ENCODE measurements at regions not wholly inside any gene's neighbourhood (a gene's known extent, or its start where the extent isn't known, plus 50 kb on each side); places are given as distances from the start of the nearest gene placed in this dataset.
"Not testable (repeated sequence)": the region's sequence is repeated elsewhere in the genome, so short reads cannot be mapped to it uniquely, and the experiment has no call there.

- DNase-seq = no peak
Observed at GRCh38 chr5:8676695-8677094, 807.7 kb downstream of the MTRR start.

GRCh38 chr5:8682381-8682780 lies 813.4 kb downstream of the MTRR start:
- DNase-seq = no peak

GRCh38 chr5:8683496-8683895 lies 814.5 kb downstream of the MTRR start:
- no peak for DNase-seq

- no peak for DNase-seq
Observed at GRCh38 chr5:8685704-8686103, 816.8 kb downstream of the MTRR start.

GRCh38 chr5:8686707-8687106 lies 817.8 kb downstream of the MTRR start:
- DNase-seq = no peak

GRCh38 chr5:8689773-8690172 lies 820.8 kb downstream of the MTRR start:
- DNase-seq = no peak

- DNase-seq = no peak
Observed at GRCh38 chr5:8691221-8691620, 822.3 kb downstream of the MTRR start.

GRCh38 chr5:8693341-8693844 lies 824.4 kb downstream of the MTRR start:
- no peak for DNase-seq

GRCh38 chr5:8694545-8694944 lies 825.6 kb downstream of the MTRR start:
- DNase-seq = no peak

- no peak for DNase-seq
Observed at GRCh38 chr5:8695902-8696845, 827.2 kb downstream of the MTRR start.

GRCh38 chr5:8700222-8700621 lies 831.3 kb downstream of the MTRR start:
- DNase-seq = no peak

GRCh38 chr5:8700671-8701070 lies 831.7 kb downstream of the MTRR start:
- no peak for DNase-seq

- no peak for DNase-seq
Observed at GRCh38 chr5:8701251-8701650, 832.3 kb downstream of the MTRR start.

GRCh38 chr5:8710426-8710930 lies 835.4 kb downstream of the SEMA5A start:
- no peak for DNase-seq

GRCh38 chr5:8714198-8714597 lies 831.7 kb downstream of the SEMA5A start:
- no peak for DNase-seq

GRCh38 chr5:8714861-8715260 lies 831.0 kb downstream of the SEMA5A start:
- no peak for DNase-seq

- DNase-seq = no peak
Observed at GRCh38 chr5:8719796-8720195, 826.1 kb downstream of the SEMA5A start.

- no peak for DNase-seq
Observed at GRCh38 chr5:8720506-8720905, 825.4 kb downstream of the SEMA5A start.

GRCh38 chr5:8721536-8721935 lies 824.3 kb downstream of the SEMA5A start:
- DNase-seq = no peak

GRCh38 chr5:8726383-8727036 lies 819.4 kb downstream of the SEMA5A start:
- no peak for DNase-seq

GRCh38 chr5:8727396-8727795 lies 818.5 kb downstream of the SEMA5A start:
- no peak for DNase-seq

GRCh38 chr5:8729437-8729836 lies 816.4 kb downstream of the SEMA5A start:
- no peak for DNase-seq

GRCh38 chr5:8730194-8730593 lies 815.7 kb downstream of the SEMA5A start:
- no peak for DNase-seq

- DNase-seq = not testable (repeated sequence)
Observed at GRCh38 chr5:8731110-8731509, 814.8 kb downstream of the SEMA5A start.

All from activated CD4-positive, CD25-positive, alpha-beta regulatory T cell (primary cell).